Endothelial cell of umbilical vein (primary cell): ENCODE measurements at regions not wholly inside any gene's neighbourhood (a gene's known extent, or its start where the extent isn't known, plus 50 kb on each side); places are given as distances from the start of the nearest gene placed in this dataset.
A peak's percentile ranks its signal among the peaks of the same experiment; 100 is the strongest.

Experiments
- BruUV-seq: library from RNA; stranded (reverse); fragments of 400-500 nt; replicated peaks from 2 replicates; lab custom pipeline; 2021; lab: Mats Ljungman, UMichigan
- CTCF ChIA-PET: fragments of 300-600, 350-600 bp; sonication (Branson Sonifier 250); formaldehyde crosslinking; loops from one replicate; lab custom pipeline; 2021; ENCODE audit warnings: antibody characterized with exemption, inconsistent platforms; lab: Charles Lee
- POLR2A ChIA-PET: fragments of 300-600, 350-600 bp; sonication (Branson Sonifier 250); formaldehyde crosslinking; loops from one replicate; lab custom pipeline; 2021; ENCODE audit warnings: antibody characterized with exemption, inconsistent platforms; lab: Charles Lee
- DNase-seq: peaks from one replicate; pipeline ENCODE4 v3.0.0-alpha.2; 2011; ENCODE audit warnings: low read depth, low spot score
- FAIRE-seq: peaks from 2 replicates; lab custom pipeline; 2011; peaks lifted over from hg19 to GRCh38; lab: Jason Lieb, UNC
- H2AFZ ChIP-seq: 2 replicates; pipeline ENCODE4 v1.6.0; 2012; ENCODE audit warnings: low read depth, low read length, control low read depth, inconsistent platforms
- H3K27ac ChIP-seq: 2 replicates; pipeline ENCODE4 v1.5.1; 2011; ENCODE audit warnings: low read depth, mild to moderate bottlenecking, control low read depth, low read length, moderate library complexity; ENCODE audit not compliant: insufficient read depth
- H3K27me3 ChIP-seq, 2 experiments: 2 replicates each; pipeline versions ENCODE4 v1.6.0 to v1.6.1; 2011; ENCODE audit warnings: low read length in 2 of 2, mixed read lengths in 1 of 2; ENCODE audit not compliant: control insufficient read depth in 2 of 2, insufficient read depth in 2 of 2
- H3K36me3 ChIP-seq, 2 experiments: 2 replicates in 1 of 2; 3 replicates in 1 of 2; pipeline ENCODE4 v1.5.1; 2011; ENCODE audit warnings: low read length in 2 of 2, mild to moderate bottlenecking in 1 of 2, moderate library complexity in 1 of 2; ENCODE audit not compliant: control insufficient read depth in 2 of 2, insufficient read depth in 2 of 2; ENCODE audit errors: extremely low read depth in 1 of 2
- H3K4me1 ChIP-seq: 3 replicates; pipeline ENCODE4 v1.5.1; 2011; ENCODE audit warnings: mild to moderate bottlenecking, low read length; ENCODE audit not compliant: control insufficient read depth, insufficient read depth; ENCODE audit errors: extremely low read depth
- H3K4me2 ChIP-seq: 2 replicates; pipeline ENCODE4 v1.6.1; 2011; ENCODE audit warnings: low read length, control low read depth, mixed read lengths; ENCODE audit not compliant: insufficient read depth
- H3K4me3 ChIP-seq, 3 experiments: fragments of 200-600 bp in 1 of 3; sonication (generic), shearing (Covaris generic) in 1 of 3; replicated peaks in 1 of 3; 2 replicates each; pipeline ENCODE4 v1.5.1; 2011 to 2016; ENCODE audit warnings: control low read depth in 3 of 3, low read length in 3 of 3, mild to moderate bottlenecking in 2 of 3, inconsistent platforms in 1 of 3, low read depth in 1 of 3, moderate library complexity in 1 of 3; ENCODE audit not compliant: insufficient read depth in 1 of 3
- H3K79me2 ChIP-seq: 2 replicates; pipeline ENCODE4 v1.6.0; 2012; ENCODE audit warnings: low read length, inconsistent platforms; ENCODE audit not compliant: control insufficient read depth, insufficient read depth
- H3K9ac ChIP-seq: replicated peaks from 2 replicates; pipeline ENCODE3; 2011; ENCODE audit warnings: low read length, control low read depth; ENCODE audit not compliant: insufficient read depth; ENCODE audit errors: extremely low read depth
- H3K9me1 ChIP-seq: replicated peaks from 3 replicates; pipeline ENCODE4 v1.6.0; 2011; ENCODE audit warnings: mild to moderate bottlenecking, low read length; ENCODE audit not compliant: control insufficient read depth, insufficient read depth; ENCODE audit errors: extremely low read depth
- H3K9me3 ChIP-seq: replicated peaks from 2 replicates; pipeline ENCODE4 v1.5.1; 2012; ENCODE audit warnings: low read length, inconsistent platforms; ENCODE audit not compliant: control insufficient read depth, insufficient read depth
- H4K20me1 ChIP-seq: replicated peaks from 2 replicates; pipeline ENCODE3; 2011; ENCODE audit warnings: mild to moderate bottlenecking, low read length; ENCODE audit not compliant: control insufficient read depth, insufficient read depth; ENCODE audit errors: extremely low read depth
- EZH2 ChIP-seq: IDR thresholded peaks from 2 replicates; pipeline ENCODE4 v1.6.1; 2012; ENCODE audit warnings: borderline replicate concordance, low read depth, mild to moderate bottlenecking, moderate library complexity, low read length, inconsistent platforms; ENCODE audit not compliant: severe bottlenecking
- FOS ChIP-seq: IDR thresholded peaks from 2 replicates; pipeline ENCODE4 v1.6.1; 2011; ENCODE audit warnings: mild to moderate bottlenecking, low read length, moderate library complexity, borderline replicate concordance; ENCODE audit not compliant: insufficient read depth
- GATA2 ChIP-seq: IDR thresholded peaks from 2 replicates; pipeline ENCODE4 v1.7.0; 2011; ENCODE audit warnings: low read depth, mild to moderate bottlenecking, moderate library complexity, mixed read lengths, low read length; ENCODE audit not compliant: insufficient read length, insufficient read depth
- JUN ChIP-seq: IDR thresholded peaks from 2 replicates; pipeline ENCODE4 v1.6.1; 2011; ENCODE audit warnings: borderline replicate concordance, low read depth; ENCODE audit not compliant: insufficient read length, insufficient read depth
- MAX ChIP-seq: IDR thresholded peaks from 2 replicates; pipeline ENCODE4 v1.6.1; 2011; ENCODE audit not compliant: insufficient read depth, insufficient read length
- MYC ChIP-seq: IDR thresholded peaks from one replicate; pipeline ENCODE4 v1.6.1; 2011; ENCODE audit warnings: mild to moderate bottlenecking, low read depth, low read length
- POLR2A ChIP-seq: IDR thresholded peaks from 2 replicates; pipeline ENCODE4 v1.6.1; 2012; ENCODE audit warnings: low read depth, mild to moderate bottlenecking, control low read depth, low read length
- POLR2AphosphoS5 ChIP-seq: IDR thresholded peaks from 2 replicates; pipeline ENCODE4 v1.6.1; 2012; ENCODE audit warnings: low read depth, mild to moderate bottlenecking, control low read depth, low read length, moderate library complexity; ENCODE audit not compliant: insufficient read depth
- dilution Hi-C: fragments of 300-500 bp; cut with MboI; formaldehyde crosslinking; loops from one replicate; pipeline ENCODE4 v1.15.0; 2019; ENCODE audit warnings: low sequenced_read_pairs; ENCODE audit not compliant: extremely low pct_ligation_motif_present
- intact Hi-C: fragments of 100-400 bp; cut with micrococcal nuclease; formaldehyde crosslinking; loops from one replicate; pipeline ENCODE4 v1.10.0; 2022
- TF ChIP-seq, protein P1 (sequence below), 2 donors: IDR thresholded peaks; 1 replicate in 1 of 2; 2 replicates in 1 of 2; pipeline ENCODE4 v1.5.1; 2011; ENCODE audit warnings: low read length in 2 of 2, mild to moderate bottlenecking in 2 of 2, moderate library complexity in 2 of 2, control low read depth in 1 of 2, inconsistent platforms in 1 of 2, low read depth in 1 of 2; ENCODE audit not compliant: insufficient read depth in 1 of 2; ENCODE audit errors: extremely low read depth in 1 of 2

DNA sequence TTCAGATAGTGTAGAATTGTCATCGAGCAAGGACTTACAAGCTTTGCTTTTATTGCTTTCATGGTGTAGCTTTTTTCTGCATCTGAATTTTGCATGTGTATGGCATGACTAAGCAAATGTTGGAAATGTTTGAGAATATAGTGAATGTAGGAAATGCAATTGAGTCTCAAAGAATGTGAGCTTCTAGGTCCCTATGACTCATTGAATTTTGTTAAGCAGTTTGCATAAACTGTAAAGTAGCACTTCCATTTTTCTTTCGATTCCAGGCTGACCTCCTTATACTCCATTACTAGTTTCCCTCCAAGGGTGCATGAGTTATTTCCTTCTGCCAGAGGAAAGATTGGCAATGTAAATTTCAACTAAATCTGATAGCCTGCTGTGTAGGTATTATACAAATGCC lies 619.2 kb downstream of the DIPK2A start:
- BruUV-seq = no TSS peak
- ChIA-PET CTCF (interaction anchor here (0.6 to 1.4 kb wide), 6 partner anchors 14 to 1177 kb away, joined by 3 to 7 read pairs (median 3); no protein-coding TSS in a partner anchor), POLR2A (interaction anchor here (3.3 kb wide), 1 partner anchor 619 kb away, joined by 10 read pairs; the partner anchor contains the start of gene DIPK2A)
- H3K27me3 ChIP-seq = no peaks in the 10 kb centered on the region
- peaks cover 37% of the 10 kb centered on the region for H3K4me1 ChIP-seq
- H3K9me3 ChIP-seq = no peaks in the 10 kb centered on the region
- TF ChIP-seq, protein P1, sequence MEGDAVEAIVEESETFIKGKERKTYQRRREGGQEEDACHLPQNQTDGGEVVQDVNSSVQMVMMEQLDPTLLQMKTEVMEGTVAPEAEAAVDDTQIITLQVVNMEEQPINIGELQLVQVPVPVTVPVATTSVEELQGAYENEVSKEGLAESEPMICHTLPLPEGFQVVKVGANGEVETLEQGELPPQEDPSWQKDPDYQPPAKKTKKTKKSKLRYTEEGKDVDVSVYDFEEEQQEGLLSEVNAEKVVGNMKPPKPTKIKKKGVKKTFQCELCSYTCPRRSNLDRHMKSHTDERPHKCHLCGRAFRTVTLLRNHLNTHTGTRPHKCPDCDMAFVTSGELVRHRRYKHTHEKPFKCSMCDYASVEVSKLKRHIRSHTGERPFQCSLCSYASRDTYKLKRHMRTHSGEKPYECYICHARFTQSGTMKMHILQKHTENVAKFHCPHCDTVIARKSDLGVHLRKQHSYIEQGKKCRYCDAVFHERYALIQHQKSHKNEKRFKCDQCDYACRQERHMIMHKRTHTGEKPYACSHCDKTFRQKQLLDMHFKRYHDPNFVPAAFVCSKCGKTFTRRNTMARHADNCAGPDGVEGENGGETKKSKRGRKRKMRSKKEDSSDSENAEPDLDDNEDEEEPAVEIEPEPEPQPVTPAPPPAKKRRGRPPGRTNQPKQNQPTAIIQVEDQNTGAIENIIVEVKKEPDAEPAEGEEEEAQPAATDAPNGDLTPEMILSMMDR (IDR thresholded peaks at IDR 0.05; ENCODE audit: extremely low read depth in 1 of 2, insufficient read depth in 1 of 2, low read depth in 1 of 2, low read length in 2 of 2) = no peak
- TF ChIP-seq POLR2A (no peak), JUN (peak; percentile 88), MAX (no peak), MYC (no peak), POLR2AphosphoS5 (no peak), GATA2 (peak; percentile 50), FOS (peak; percentile 93), EZH2 (no peak)
- peak overlapping the region; percentile 69 for H3K27ac ChIP-seq
- intact Hi-C loops (loop anchor here (1.0 to 5.0 kb wide), 4 partner anchors 86 to 619 kb away; no protein-coding TSS in a partner anchor), dilution Hi-C loops (no loop called here)
- no peaks in the 10 kb centered on the region for H4K20me1 ChIP-seq
- H3K9ac ChIP-seq = peak overlapping the region; percentile 53
- DNase-seq = peak; percentile 90
- peak overlapping the region; percentile 71 for H3K4me2 ChIP-seq
- H2AFZ ChIP-seq = peak overlapping the region; percentile 35
- no peaks in the 10 kb centered on the region for H3K9me1 ChIP-seq
- H3K4me3 ChIP-seq = peak overlapping the region in 1 of 3 experiments; percentile 14
- no peaks in the 10 kb centered on the region for H3K79me2 ChIP-seq
- peak; percentile 78 for FAIRE-seq
- H3K36me3 ChIP-seq = no peaks in the 10 kb centered on the region
